ENCODE measurements at regions not wholly inside any gene's neighbourhood (a gene's known extent, or its start where the extent isn't known, plus 50 kb on each side); places are given as distances from the start of the nearest gene placed in this dataset.

DNA sequence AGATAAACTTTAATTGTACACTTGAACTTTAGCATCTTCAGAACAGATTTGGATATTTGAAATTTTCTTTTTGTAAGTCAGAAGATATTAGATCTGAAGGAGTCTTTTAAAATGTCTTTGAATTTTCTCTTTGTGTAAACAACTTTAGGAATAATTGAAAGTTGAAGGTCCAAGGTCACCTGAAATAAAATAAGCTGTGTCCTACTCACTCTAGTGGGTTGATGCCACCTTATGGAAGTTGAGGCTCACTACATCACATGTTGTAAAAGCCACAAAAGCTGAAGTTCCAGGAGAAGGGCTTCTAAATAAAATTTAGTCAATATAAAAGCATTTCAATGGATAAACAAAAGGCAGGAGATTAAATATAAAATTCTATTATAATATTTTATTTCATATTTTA is 122.0 kb upstream of the ATXN7L3B start:
- DNase-seq (ENCODE audit: insufficient read length, low spot score) (no peak), FAIRE-seq (no peak)

DNA sequence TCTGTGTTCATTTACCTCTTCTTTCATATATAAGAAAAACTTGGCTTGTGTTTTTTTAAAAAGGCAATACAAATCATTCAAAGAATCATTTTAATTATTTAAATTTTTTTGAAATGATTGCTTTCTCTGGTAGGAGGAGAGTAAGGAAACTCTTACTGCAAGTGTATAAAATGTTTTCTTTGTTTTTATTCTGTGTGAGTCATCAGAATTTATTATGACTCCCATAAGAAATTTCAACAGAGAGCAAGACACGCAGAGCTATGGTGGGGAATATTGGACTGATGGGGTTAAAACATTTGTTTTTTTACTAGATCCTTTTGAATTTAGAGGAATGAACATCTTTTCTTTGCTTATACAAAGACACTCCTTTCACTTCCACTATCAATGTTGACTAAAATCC is 119.1 kb upstream of the ATXN7L3B start:
- DNase-seq (ENCODE audit: insufficient read length, low spot score), result no peak
- FAIRE-seq, result no peak

DNA sequence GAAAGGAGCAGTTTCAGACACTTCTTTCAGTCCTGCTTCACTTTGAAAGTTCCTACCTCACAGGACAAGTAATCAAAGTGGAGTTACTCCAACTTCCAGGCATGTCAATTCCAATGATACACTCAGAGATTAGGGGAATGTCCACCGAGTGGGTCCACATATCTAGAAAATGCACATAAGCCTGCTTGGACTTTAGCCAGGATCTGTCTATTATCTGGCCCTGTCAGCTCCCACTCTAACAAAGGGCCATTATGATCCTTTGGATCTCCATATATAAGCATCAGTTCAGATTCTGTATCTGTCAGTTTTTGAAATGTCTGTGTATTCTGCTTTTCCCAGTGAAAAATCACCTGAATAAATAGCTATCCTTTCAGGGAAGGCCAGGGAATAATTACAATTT is 112.9 kb upstream of the ATXN7L3B start:
- DNase-seq (ENCODE audit: insufficient read length, low spot score) (no peak), FAIRE-seq (no peak)

DNA sequence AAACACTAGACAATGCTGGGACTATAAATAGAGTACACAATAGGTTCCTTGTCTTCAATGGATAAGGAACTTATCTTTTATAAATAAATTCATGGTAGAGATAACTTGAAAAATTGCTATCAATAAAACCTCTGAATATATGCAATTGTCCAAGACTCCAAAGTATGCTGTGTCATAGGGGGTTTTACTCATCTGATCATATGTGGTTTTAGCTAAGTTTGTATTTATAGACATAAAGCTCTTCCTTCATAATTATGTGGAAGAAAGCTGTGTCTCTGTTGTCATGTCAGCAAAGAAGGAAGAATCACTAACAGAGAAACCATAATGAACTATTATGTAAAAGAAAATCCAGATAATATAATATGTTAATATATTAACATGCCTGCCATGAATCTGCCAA is 111.5 kb upstream of the ATXN7L3B start:
- DNase-seq (ENCODE audit: insufficient read length, low spot score) (no peak), FAIRE-seq (no peak)

DNA sequence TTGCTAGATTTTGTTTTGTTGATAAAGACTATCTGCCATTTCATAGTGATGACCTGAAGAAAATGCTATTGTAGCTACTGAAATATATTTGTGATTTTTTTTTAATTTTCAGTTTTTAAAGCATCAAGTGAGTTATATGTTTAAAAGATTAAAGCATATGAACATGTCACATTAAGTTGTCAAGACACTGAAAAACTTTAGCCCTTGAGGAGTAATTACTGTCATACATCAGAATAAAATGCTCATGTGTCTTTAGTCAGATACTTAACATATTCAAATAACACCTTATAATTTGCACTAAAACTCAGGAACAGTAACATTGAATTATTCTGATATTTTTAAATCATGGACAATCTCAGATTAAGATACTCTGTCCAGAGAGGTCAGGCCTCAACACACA is 108.1 kb upstream of the ATXN7L3B start:
- FAIRE-seq (no peak), DNase-seq (ENCODE audit: insufficient read length, low spot score) (no peak)

DNA sequence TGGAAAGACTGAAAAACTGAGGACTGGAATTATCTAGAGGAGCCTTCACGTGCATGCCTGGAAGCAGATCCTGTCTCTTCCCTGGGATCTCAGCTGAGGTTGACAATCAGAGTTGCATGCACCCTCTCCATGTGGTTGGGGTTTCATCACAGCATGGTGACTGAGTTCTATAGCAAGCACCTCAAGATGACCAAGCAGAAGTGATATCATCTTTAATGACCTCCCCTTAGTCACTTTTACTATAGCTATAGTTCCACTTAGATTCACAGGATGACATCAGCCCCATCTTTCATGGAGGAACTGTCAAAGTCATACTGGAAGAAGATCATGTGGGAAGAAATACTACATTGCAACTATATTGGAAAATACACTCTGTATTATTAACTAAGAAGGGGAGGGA is 105.8 kb upstream of the ATXN7L3B start:
- FAIRE-seq (no peak), DNase-seq (ENCODE audit: insufficient read length, low spot score) (no peak)

DNA sequence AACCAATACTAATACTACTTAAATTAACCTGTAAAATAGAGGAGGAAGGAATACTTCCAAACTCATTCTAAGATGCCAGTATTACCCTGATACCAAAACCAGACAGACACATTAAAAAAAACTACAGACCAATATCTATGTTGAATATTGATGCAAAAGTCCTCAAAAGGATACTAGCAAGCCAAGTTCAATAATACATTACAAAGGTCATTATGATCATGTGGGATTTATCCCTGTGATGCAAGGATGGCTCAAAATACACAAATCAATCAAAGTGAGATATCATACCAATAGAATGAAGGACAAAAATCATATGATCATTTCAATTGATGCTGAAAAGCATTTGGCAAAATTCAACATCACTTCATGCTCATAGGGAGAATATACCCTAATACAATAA is 97.2 kb upstream of the ATXN7L3B start:
- DNase-seq (ENCODE audit: insufficient read length, low spot score), result no peak
- no peak for FAIRE-seq

DNA sequence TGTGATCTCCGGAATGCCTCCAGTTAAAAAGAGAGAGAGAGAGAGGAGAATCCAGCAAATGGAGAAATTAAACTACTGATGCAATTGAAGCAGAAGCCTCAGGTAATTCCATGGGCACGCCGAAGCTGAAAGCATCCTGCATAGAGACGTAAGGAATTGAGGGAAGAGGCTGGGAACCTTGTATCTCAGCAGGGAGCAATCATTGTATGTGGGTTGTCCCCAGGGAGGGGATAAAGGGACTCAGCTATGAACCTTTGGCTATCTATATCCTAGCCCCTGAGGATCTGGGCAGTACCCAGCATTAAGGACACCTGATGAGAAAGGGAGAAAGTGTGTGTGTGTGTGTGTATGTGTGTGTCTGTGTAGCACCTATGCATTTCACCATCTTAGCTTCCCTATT is 95.8 kb upstream of the ATXN7L3B start:
- FAIRE-seq, result no peak

DNA sequence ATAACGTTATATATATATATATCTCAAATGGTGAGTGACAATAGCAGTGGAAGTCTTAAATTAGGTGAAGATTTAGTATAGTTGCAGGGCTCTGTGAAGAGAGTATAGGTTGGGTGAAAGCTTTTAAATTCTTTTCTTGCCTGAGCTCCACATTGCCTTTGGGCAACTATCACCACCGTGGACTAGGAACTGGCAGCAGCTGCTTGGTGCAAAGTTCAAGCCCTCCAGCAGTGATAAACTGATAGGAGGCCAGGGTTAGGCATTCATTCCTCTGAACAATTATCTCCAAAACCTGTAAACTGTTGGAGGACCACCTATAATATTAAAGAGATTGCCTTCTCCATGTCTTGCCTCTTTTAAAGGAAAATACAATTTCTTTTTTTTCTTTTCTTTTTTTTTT is 91.2 kb upstream of the ATXN7L3B start:
- FAIRE-seq (no peak), DNase-seq (ENCODE audit: insufficient read length, low spot score) (no peak)

More for the DNA sequence above, 95.8 kb upstream of the ATXN7L3B start:
- no peak for DNase-seq (ENCODE audit: insufficient read length, low spot score)

DNA sequence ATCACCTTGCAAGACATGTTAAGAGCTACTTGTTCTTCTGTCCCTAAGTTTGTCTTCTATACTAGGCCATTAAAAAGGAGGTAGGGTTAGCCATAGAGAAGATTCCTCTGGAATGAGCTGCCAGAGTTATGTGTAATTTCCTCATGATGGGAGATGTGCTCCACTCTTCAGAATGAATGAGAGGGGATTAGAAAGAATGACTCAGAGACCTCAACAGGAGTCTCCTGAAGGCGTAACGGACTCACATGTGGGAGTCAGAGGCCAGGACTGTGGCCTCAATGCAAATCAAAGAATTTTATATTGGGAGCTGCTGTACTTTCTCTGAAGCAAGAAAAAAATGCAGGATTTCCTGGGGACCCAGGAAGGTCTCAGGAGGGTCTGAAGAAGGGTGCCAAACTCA is 87.8 kb upstream of the ATXN7L3B start:
- no peak for FAIRE-seq
- DNase-seq (ENCODE audit: insufficient read length, low spot score), result peak; percentile 27

DNA sequence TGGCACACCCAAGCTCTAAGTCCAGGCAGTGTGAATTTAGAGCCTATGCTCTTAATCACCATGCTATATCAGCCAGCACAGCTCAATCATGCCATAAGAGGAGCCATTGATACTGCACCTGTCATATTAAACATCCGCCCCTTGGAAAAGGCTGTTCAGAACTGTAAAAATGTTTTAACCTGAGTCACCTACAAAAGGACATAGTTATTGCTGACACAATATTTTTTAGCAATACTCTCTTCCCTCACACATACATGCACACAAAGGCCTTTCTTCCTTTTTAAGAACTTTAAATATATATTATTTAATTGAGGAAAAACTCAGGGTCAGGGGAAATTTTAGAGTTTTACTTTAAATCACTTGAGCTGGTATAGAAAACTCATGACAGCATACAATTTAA is 83.5 kb upstream of the ATXN7L3B start:
- no peak for FAIRE-seq
- DNase-seq (ENCODE audit: insufficient read length, low spot score), result no peak

DNA sequence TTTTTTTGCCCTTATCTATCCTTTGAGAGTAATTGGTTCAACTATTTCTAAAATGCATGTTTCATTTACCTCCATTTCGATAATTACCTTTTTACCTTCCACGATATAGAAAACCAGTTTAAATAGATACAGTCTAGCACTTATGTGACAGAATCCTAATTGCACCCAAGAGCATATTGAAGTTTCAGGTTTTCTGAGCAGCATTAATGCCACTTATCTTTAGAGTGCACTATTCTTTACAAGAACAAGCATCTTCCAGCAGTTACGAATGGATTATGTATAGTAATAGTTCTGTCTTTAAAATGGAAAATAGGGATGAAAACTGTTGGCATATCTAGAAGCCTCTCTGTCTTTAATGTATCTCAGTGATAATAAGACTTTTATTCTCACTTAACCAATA is 82.2 kb upstream of the ATXN7L3B start:
- FAIRE-seq (no peak), DNase-seq (ENCODE audit: insufficient read length, low spot score) (no peak)

DNA sequence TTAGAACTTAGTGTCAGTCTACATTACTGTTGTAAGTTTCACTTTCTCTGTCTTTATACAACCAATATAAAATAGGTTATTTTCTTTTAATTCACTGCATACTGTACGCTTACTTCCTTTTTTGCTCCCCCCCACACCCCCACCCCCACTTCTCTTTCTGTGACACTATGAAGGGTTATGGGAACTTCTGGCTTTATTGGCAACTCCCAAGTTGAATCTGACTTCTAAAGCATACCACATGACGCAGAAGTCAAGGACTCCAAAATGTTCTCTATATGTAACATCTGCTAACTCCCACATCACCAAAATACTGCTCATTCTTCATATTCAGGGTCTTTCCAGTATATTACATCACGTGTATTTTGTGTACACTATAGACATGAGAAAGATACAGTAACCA is 81.2 kb upstream of the ATXN7L3B start:
- FAIRE-seq (no peak), DNase-seq (ENCODE audit: insufficient read length, low spot score) (no peak)

DNA sequence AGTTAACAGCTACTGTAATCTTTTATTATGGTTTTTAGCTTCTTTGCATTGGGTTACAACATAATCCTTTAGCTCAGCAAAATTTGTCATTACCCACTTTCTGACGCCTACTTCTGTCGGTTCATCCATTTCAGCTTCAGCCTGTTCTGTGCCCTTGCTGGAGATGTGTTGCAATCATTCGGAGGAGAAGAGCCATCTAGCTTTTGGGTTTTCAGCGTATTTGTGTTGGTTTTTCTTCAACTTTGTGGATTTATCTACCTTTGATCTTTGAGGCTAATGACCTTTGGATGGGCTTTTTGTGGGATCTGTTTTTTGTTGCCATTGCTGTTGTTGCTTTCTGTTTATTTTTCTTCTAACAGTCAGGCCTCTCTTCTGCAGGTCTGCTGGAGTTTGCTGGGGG is 69.2 kb upstream of the ATXN7L3B start:
- FAIRE-seq (no peak), DNase-seq (ENCODE audit: insufficient read length, low spot score) (no peak)

DNA sequence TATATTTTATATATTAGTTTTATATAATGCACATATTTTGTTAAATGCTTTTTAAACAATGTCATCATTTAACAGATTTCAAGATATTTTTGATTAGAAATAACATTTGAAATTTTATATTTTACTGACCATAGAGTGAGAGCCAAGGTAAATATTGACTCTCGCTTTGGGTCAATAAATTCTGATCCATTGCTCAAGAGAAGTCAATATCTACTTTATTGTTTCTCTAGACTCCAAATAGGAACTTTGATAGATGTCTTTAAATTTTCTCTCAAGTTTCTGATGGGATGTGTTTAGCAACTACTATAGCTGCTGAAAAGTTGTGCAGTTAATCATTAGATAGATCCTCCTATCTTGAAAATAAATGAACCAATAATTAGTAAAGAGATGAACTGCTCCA is 61.4 kb upstream of the ATXN7L3B start:
- DNase-seq (ENCODE audit: insufficient read length, low spot score) (no peak), FAIRE-seq (no peak)

DNA sequence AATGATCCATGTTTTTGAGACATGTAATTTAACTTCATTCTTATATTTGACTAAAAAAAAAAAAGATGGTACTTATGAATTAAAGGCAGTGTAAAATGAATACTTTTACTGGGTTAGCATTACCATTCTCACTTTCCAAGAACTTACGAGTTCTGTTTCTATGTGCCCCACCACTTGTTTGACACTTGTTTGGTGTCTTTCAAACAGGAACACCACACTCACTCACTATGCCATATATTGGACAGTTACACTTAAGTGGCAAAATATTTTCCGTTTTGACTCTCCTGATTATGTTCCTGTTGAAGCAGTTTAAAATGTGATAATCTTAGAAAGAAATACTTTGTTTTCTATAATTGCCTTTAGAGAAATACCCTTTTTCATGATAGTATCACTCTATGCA is 56.6 kb upstream of the ATXN7L3B start:
- DNase-seq (ENCODE audit: insufficient read length, low spot score), result no peak
- FAIRE-seq, result no peak

DNA sequence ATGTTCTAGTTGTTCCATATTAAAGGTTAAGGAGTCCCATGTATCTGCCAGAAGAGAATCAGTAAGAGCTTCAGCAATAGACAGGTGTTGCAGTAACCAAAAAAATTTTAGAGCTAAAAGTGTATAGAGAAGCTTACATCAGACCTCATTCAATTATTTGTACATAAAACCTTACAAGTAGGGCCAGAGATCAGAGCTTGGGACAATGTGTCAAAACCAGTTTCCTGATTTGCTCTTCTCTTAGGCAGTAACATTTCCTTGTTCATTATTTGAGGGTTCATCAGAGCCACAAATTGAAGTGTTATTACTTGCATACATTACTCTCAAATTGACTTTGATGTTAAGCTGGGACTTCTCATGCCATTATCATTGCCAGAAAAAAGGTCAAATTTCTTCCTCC is 55.5 kb upstream of the ATXN7L3B start:
- no peak for FAIRE-seq
- no peak for DNase-seq (ENCODE audit: insufficient read length, low spot score)

DNA sequence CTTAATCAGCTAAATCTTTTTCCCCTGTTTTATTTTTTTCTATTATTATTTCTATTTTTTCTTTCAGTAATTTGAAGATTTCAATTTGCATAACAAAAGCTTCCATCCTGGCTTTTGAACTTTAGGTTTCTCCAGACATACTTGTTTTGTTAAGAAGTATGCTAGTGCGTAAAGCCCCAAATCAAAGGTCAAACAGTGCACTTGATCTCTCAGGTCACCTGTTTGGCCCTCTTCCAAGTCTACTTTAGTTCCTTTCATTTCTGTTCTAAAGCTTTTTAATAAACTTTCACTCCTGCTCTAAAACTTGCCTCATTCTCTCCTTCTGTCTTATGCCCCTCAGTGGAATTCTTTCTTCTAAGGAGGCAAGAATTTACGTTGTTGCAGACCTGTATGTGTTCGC is 54.6 kb upstream of the ATXN7L3B start:
- DNase-seq (ENCODE audit: insufficient read length, low spot score), result no peak
- no peak for FAIRE-seq

Data from HTR-8/SVneo (cell line).